Left lung (tissue), 4 donors: ENCODE measurements at regions not wholly inside any gene's neighbourhood (a gene's known extent, or its start where the extent isn't known, plus 50 kb on each side); places are given as distances from the start of the nearest gene placed in this dataset.

Experiments used
- ATAC-seq: fragments of 200-7000 bp; cut with Tn5 transposase; one replicate; pipeline ENCODE4 v1.9.1; 2020; ENCODE audit warnings: moderate library complexity
- DNase-seq, 4 donors: peaks; one replicate each; pipeline ENCODE4 v3.0.0-alpha.2; 2013 to 2020
- H3K27ac ChIP-seq, 2 donors: fragments of 200-600 bp; sonication (generic) in 1 of 2; one replicate each; pipeline versions ENCODE4 v1.5.0 to v1.8.0; 2020 to 2021
- H3K27me3 ChIP-seq, 2 donors: fragments of 200-600 bp; sonication (generic) in 1 of 2; one replicate each; pipeline versions ENCODE4 v1.5.0 to v1.8.0; 2020 to 2021
- H3K36me3 ChIP-seq, 2 donors: fragments of 200-600 bp; sonication (generic) in 1 of 2; one replicate each; pipeline versions ENCODE4 v1.5.0 to v1.8.0; 2020 to 2021
- H3K4me1 ChIP-seq, 2 donors: fragments of 200-600 bp; one replicate each; pipeline ENCODE4 v1.8.0; 2021
- H3K4me3 ChIP-seq, 2 donors: fragments of 200-600 bp; sonication (generic) in 1 of 2; one replicate each; pipeline versions ENCODE4 v1.5.0 to v1.8.0; 2020 to 2021; ENCODE audit warnings: mild to moderate bottlenecking in 1 of 2
- H3K9me3 ChIP-seq, 2 donors: fragments of 200-600 bp; sonication (generic) in 1 of 2; one replicate each; pipeline versions ENCODE4 v1.5.0 to v1.8.0; 2020 to 2021
- CTCF ChIP-seq, 2 donors: fragments of 200-600 bp; sonication (generic) in 1 of 2; IDR thresholded peaks; one replicate each; pipeline versions ENCODE4 v1.5.0 to v1.8.0; 2021; ENCODE audit warnings: antibody characterized with exemption in 2 of 2
- intact Hi-C, 2 donors: fragments of 100-400 bp; cut with DNase I; formaldehyde crosslinking; loops; one replicate each; pipeline versions ENCODE4 v1.11.2 to v1.14.2; 2022
- donor health status: DM: no; HTN: yes; CAD: no.
- donor health status: DM: no; HTN: no; CAD: no.

- TF ChIP-seq CTCF (IDR thresholded peaks at IDR 0.05) = no peak
- Histone ChIP-seq H3K36me3 (no peaks in the 10 kb centered on the region), H3K9me3 (peaks cover 0 to 15% of the 10 kb centered on the region in 2 donors), H3K4me1 (no peaks in the 10 kb centered on the region), H3K27me3 (no peaks in the 10 kb centered on the region), H3K4me3 (no peak overlapping the region), H3K27ac (no peak overlapping the region)
- DNase-seq (no peak), ATAC-seq (no peak)
- intact Hi-C loops = no loop called here
These were observed 498.4 kb upstream of the POM121L12 start for GRCh38 chr7:52537051-52537450.

- H3K4me1 ChIP-seq = no peaks in the 10 kb centered on the region
- TF ChIP-seq CTCF (IDR thresholded peaks at IDR 0.05) = no peak
- no peaks in the 10 kb centered on the region for H3K9me3 ChIP-seq
- ATAC-seq (no peak), DNase-seq (no peak)
- H3K36me3 ChIP-seq = no peaks in the 10 kb centered on the region
- intact Hi-C loops = no loop called here
- H3K27me3 ChIP-seq = no peaks in the 10 kb centered on the region
- H3K4me3 ChIP-seq = no peak overlapping the region
- H3K27ac ChIP-seq = no peak overlapping the region
These were observed 509.6 kb upstream of the POM121L12 start for GRCh38 chr7:52525772-52526341.

- ATAC-seq = no peak
- Histone ChIP-seq H3K4me1 (no peaks in the 10 kb centered on the region), H3K27ac (no peak overlapping the region), H3K36me3 (no peaks in the 10 kb centered on the region), H3K27me3 (no peaks in the 10 kb centered on the region), H3K9me3 (peaks cover 0 to 22% of the 10 kb centered on the region in 2 donors), H3K4me3 (no peak overlapping the region)
- TF ChIP-seq CTCF (IDR thresholded peaks at IDR 0.05) = no peak
- intact Hi-C loops = no loop called here
- no peak for DNase-seq
These were observed 516.6 kb upstream of the POM121L12 start for GRCh38 chr7:52518869-52519268.

- no peaks in the 10 kb centered on the region for H3K36me3 ChIP-seq
- H3K9me3 ChIP-seq = peaks cover 0 to 20% of the 10 kb centered on the region in 2 donors
- intact Hi-C loops = no loop called here
- no peak overlapping the region for H3K4me3 ChIP-seq
- H3K27ac ChIP-seq = no peak overlapping the region
- TF ChIP-seq CTCF (IDR thresholded peaks at IDR 0.05) = no peak
- DNase-seq = no peak
- H3K4me1 ChIP-seq = no peaks in the 10 kb centered on the region
- H3K27me3 ChIP-seq = no peaks in the 10 kb centered on the region
- ATAC-seq = no peak
These were observed 522.8 kb upstream of the POM121L12 start for GRCh38 chr7:52512656-52513055.

GRCh38 chr7:52507546-52508255 lies 527.7 kb upstream of the POM121L12 start:
- H3K27ac ChIP-seq = no peak overlapping the region
- H3K9me3 ChIP-seq = no peaks in the 10 kb centered on the region
- no peak for TF ChIP-seq CTCF (IDR thresholded peaks at IDR 0.05)
- no peak overlapping the region for H3K4me3 ChIP-seq
- H3K36me3 ChIP-seq = no peaks in the 10 kb centered on the region
- H3K4me1 ChIP-seq = no peaks in the 10 kb centered on the region
- intact Hi-C loops = no loop called here
- ATAC-seq (no peak), DNase-seq (no peak)
- no peaks in the 10 kb centered on the region for H3K27me3 ChIP-seq
